HepG2 (cell line): ENCODE measurements at regions not wholly inside any gene's neighbourhood (a gene's known extent, or its start where the extent isn't known, plus 50 kb on each side); places are given as distances from the start of the nearest gene placed in this dataset.

Source experiments
- ATAC-seq: fragments of 200-7000 bp; cut with Tn5 transposase; 3 replicates; pipeline ENCODE4 v1.9.1; 2020; ENCODE audit warnings: mild to moderate bottlenecking, moderate library complexity
- BruUV-seq: library from RNA; stranded (reverse); fragments of 400-500 nt; replicated peaks from 2 replicates; lab custom pipeline; 2021; lab: Mats Ljungman, UMichigan
- CTCF ChIA-PET: fragments of 300-600 bp; formaldehyde crosslinking; extraction: SDS; loops from one replicate; lab custom pipeline; 2021; ENCODE audit warnings: low total read pairs, inconsistent platforms, low intra/inter-chr PET ratio; lab: Yijun Ruan, JAX
- POLR2A ChIA-PET: fragments of 350-600 bp; sonication (Branson Sonifier 250); formaldehyde crosslinking; loops from one replicate; lab custom pipeline; 2020; ENCODE audit warnings: antibody characterized with exemption, inconsistent platforms; lab: Yijun Ruan, JAX
- DNase-seq: peaks from one replicate; pipeline ENCODE4 v3.0.0-alpha.2; 2015; ENCODE audit warnings: low spot score
- FAIRE-seq: peaks from 3 replicates; lab custom pipeline; 2011; peaks lifted over from hg19 to GRCh38; lab: Jason Lieb, UNC
- H2AFZ ChIP-seq: one replicate; pipeline ENCODE4 v1.6.1; 2011; ENCODE audit warnings: low read length, inconsistent platforms
- H3K27ac ChIP-seq: fragments of 300-600 bp; 3 replicates; pipeline ENCODE4 v1.8.0; 2011; ENCODE audit warnings: mixed run types, mild to moderate bottlenecking, mixed read lengths, low read length, inconsistent platforms; ENCODE audit not compliant: insufficient read depth; ENCODE audit errors: extremely low read length
- H3K27me3 ChIP-seq, 2 experiments: fragments of 200-600 bp in 1 of 2; 2 replicates in 1 of 2; 3 replicates in 1 of 2; pipeline versions ENCODE4 v1.6.0 to v1.8.0; 2011; ENCODE audit warnings: low read length in 2 of 2, mild to moderate bottlenecking in 2 of 2, moderate library complexity in 2 of 2, inconsistent platforms in 1 of 2; ENCODE audit not compliant: insufficient read depth in 2 of 2, control insufficient read depth in 1 of 2
- H3K36me3 ChIP-seq, 2 experiments: fragments of 200-600 bp in 1 of 2; replicated peaks in 1 of 2; 2 replicates in 1 of 2; 3 replicates in 1 of 2; pipeline versions ENCODE4 v1.5.1 to v1.8.0; 2011; ENCODE audit warnings: low read length in 2 of 2, inconsistent platforms in 1 of 2; ENCODE audit not compliant: insufficient read depth in 2 of 2, control insufficient read depth in 1 of 2
- H3K4me1 ChIP-seq: 2 replicates; pipeline ENCODE4 v1.5.1; 2012; ENCODE audit warnings: low read length, inconsistent platforms; ENCODE audit not compliant: insufficient read depth
- H3K4me2 ChIP-seq: 2 replicates; pipeline ENCODE4 v1.6.0; 2011; ENCODE audit warnings: low read depth, low read length, inconsistent platforms
- H3K4me3 ChIP-seq, 3 experiments: fragments of 200-600 bp in 1 of 3; sonication (generic), shearing (Covaris generic) in 1 of 3; replicated peaks in 1 of 3; 2 replicates each; pipeline ENCODE4 v1.5.1; 2011 to 2016; ENCODE audit warnings: low read length in 3 of 3, inconsistent platforms in 2 of 3, low read depth in 2 of 3, mild to moderate bottlenecking in 2 of 3, control low read depth in 1 of 3, mixed read lengths in 1 of 3; ENCODE audit not compliant: insufficient read depth in 1 of 3
- H3K79me2 ChIP-seq: one replicate; pipeline ENCODE4 v1.6.1; 2011; ENCODE audit warnings: low read length, inconsistent platforms; ENCODE audit not compliant: insufficient read depth
- H3K9ac ChIP-seq: 2 replicates; pipeline ENCODE4 v1.6.0; 2011; ENCODE audit warnings: mild to moderate bottlenecking, low read depth, low read length, inconsistent platforms; ENCODE audit not compliant: insufficient read depth
- H3K9me3 ChIP-seq: 2 replicates; pipeline ENCODE4 v1.5.1; 2012; ENCODE audit warnings: mild to moderate bottlenecking, low read length
- H4K20me1 ChIP-seq: 2 replicates; pipeline ENCODE4 v1.6.0; 2011; ENCODE audit warnings: inconsistent platforms, mild to moderate bottlenecking, low read length, moderate library complexity; ENCODE audit not compliant: insufficient read depth
- KDM3A ChIP-seq: IDR thresholded peaks from 2 replicates; pipeline ENCODE4 v1.6.1; 2018; ENCODE audit warnings: low read depth, missing compliant biosample characterization
- TBL1XR1 ChIP-seq: fragments of 150-350 bp; IDR thresholded peaks from 2 replicates; pipeline ENCODE4 v1.6.1; 2014; ENCODE audit warnings: borderline replicate concordance, low read length; ENCODE audit not compliant: partially characterized antibody
- ZNF326 ChIP-seq: sonication (generic); formaldehyde crosslinking; IDR thresholded peaks from 2 replicates; pipeline ENCODE4 v1.4.0; 2020; ENCODE audit warnings: missing genetic modification reagents, borderline replicate concordance
- ZNF354B ChIP-seq: sonication (generic); formaldehyde crosslinking; IDR thresholded peaks from 2 replicates; pipeline ENCODE4 v1.8.0; 2022; ENCODE audit warnings: mild to moderate bottlenecking, missing genetic modification reagents
- ZNF558 ChIP-seq: sonication (generic); formaldehyde crosslinking; IDR thresholded peaks from 2 replicates; pipeline ENCODE4 v1.9.0; 2022; ENCODE audit warnings: mild to moderate bottlenecking, missing genetic modification reagents, borderline replicate concordance
- WGBS: methylation state at CpG from one replicate; pipeline ENCODE4 v1.1.6; 2017; ENCODE audit warnings: low lambda C conversion rate; 5-methylcytosine and 5-hydroxymethylcytosine counted together
- in situ Hi-C: cut with HindIII; loops from 2 replicates; pipeline ENCODE4 v1.10.0; 2017; ENCODE audit warnings: low pct_unique_long_range_greater_than_20kb; ENCODE audit not compliant: extremely low pct_ligation_motif_present
- intact Hi-C: fragments of 100-400 bp; cut with micrococcal nuclease; formaldehyde crosslinking; loops from one replicate; pipeline ENCODE4 v1.10.0; 2022; ENCODE audit not compliant: unreplicated experiment
- TF ChIP-seq, protein P1 (sequence below): sonication (generic); formaldehyde crosslinking; IDR thresholded peaks from 2 replicates; pipeline ENCODE4 v1.4.0; 2020; ENCODE audit warnings: low read depth, mild to moderate bottlenecking, missing genetic modification reagents

- TF ChIP-seq, protein P1, sequence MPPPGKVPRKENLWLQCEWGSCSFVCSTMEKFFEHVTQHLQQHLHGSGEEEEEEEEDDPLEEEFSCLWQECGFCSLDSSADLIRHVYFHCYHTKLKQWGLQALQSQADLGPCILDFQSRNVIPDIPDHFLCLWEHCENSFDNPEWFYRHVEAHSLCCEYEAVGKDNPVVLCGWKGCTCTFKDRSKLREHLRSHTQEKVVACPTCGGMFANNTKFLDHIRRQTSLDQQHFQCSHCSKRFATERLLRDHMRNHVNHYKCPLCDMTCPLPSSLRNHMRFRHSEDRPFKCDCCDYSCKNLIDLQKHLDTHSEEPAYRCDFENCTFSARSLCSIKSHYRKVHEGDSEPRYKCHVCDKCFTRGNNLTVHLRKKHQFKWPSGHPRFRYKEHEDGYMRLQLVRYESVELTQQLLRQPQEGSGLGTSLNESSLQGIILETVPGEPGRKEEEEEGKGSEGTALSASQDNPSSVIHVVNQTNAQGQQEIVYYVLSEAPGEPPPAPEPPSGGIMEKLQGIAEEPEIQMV (CRISPR knock-in tag): no peak
- TF ChIP-seq KDM3A (CRISPR knock-in tag): no peak
- no peak for TF ChIP-seq ZNF326 (CRISPR knock-in tag)
- TF ChIP-seq, all 625 proteins: peak for 0
These were observed 570.4 kb downstream of the TCERG1L start (continued) for GRCh38 chr10:130740915-130741750.

DNA sequence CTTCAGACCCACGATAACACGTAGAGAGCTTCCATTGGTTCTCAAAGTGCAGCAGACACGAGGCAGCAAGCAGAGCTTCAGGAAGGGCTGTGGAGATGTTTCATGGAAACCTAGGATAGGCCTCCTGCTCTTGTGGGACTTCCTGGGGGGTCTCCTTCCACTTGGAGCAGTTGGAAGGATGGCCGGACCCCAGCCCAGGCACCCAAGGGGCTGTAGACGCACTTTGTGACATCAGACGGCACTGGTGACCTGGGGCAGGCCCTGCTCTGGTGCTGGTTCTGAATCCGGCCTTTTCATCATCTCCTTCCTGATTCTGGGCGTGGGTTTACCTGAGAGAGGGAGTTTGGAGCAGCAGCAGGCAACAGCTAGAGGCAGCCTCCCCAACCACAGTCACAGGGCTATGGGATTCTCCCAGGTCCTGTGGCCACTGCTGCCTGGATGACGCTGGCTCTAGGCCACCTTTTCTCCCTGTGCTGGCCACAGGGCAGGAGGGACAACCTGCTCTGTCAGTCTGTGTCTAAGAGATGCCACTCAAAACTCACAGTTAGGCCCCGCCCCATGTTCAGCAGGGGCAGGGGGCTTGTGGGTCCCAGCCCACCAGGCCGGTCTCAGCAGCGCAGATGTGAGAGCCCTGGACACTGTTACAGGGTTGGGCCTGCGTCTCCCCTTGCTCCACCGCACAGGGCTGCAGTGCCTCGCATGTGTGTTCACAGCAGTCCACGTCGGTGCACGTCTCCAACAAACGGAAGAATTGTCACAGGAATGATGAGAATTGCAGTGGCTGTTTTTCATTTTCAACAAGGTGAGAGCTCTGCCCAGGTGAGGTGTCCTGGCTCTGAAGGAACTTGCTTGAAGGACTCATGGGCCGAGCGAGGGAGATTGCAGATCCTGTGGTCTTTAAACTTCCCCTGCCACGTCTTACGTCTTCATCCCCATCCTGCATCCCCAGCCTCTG is 569.3 kb downstream of the TCERG1L start:
- 32% methylated on average over 15 of the region's 23 CpGs for WGBS
- Histone ChIP-seq H4K20me1 (no peaks in the 10 kb centered on the region), H3K4me2 (no peak overlapping the region), H3K27me3 (peaks cover 0 to 16% of the 10 kb centered on the region in 2 experiments; a peak in 3 of 5 replicates), H3K4me1 (no peaks in the 10 kb centered on the region), H3K79me2 (no peaks in the 10 kb centered on the region), H3K4me3 (no peak overlapping the region), H3K36me3 (no peaks in the 10 kb centered on the region), H3K27ac (no peak overlapping the region), H3K9ac (no peak overlapping the region), H3K9me3 (no peaks in the 10 kb centered on the region), H2AFZ (no peak overlapping the region)
- in situ Hi-C loops (no loop called here), intact Hi-C loops (no loop called here)
- FAIRE-seq (no peak), DNase-seq (no peak), ATAC-seq (no peak)
- ChIA-PET POLR2A (no interaction called here), CTCF (no interaction called here)
- BruUV-seq: no TSS peak
- no peak for TF ChIP-seq TBL1XR1
- TF ChIP-seq ZNF558: no peak
- TF ChIP-seq ZNF354B: no peak
